Keratinocyte (primary cell): ENCODE measurements at regions not wholly inside any gene's neighbourhood (a gene's known extent, or its start where the extent isn't known, plus 50 kb on each side); places are given as distances from the start of the nearest gene placed in this dataset.

ENCODE experiments used
- CTCF ChIP-seq, 3 experiments: IDR thresholded peaks in 1 of 3; conservative IDR thresholded peaks in 1 of 3; optimal IDR thresholded peaks in 1 of 3; 2 replicates in 2 of 3; 3 replicates in 1 of 3; pipeline versions ENCODE3 to v1.5.1; 2011; ENCODE audit warnings: low read length in 3 of 3, mild to moderate bottlenecking in 3 of 3, moderate library complexity in 2 of 3, control low read depth in 1 of 3, inconsistent platforms in 1 of 3; ENCODE audit not compliant: insufficient read depth in 2 of 3; ENCODE audit errors: extremely low read depth in 1 of 3
- EZH2 ChIP-seq: IDR thresholded peaks from one replicate; pipeline ENCODE4 v1.6.1; 2012; ENCODE audit warnings: inconsistent platforms, mild to moderate bottlenecking, low read length, moderate library complexity

- TF ChIP-seq CTCF (optimal IDR thresholded peaks at IDR 0.05 in 1 of 3, IDR thresholded peaks at IDR 0.05 in 1 of 3, conservative IDR thresholded peaks at IDR 0.05 in 1 of 3; ENCODE audit: extremely low read depth in 1 of 3, insufficient read depth in 2 of 3, low read length in 3 of 3) (no peak), EZH2 (no peak)
Measured at GRCh38 chr9:38214432-38214831, 145.4 kb upstream of the SHB start.
